ENCODE measurements at regions not wholly inside any gene's neighbourhood (a gene's known extent, or its start where the extent isn't known, plus 50 kb on each side); places are given as distances from the start of the nearest gene placed in this dataset.

DNA sequence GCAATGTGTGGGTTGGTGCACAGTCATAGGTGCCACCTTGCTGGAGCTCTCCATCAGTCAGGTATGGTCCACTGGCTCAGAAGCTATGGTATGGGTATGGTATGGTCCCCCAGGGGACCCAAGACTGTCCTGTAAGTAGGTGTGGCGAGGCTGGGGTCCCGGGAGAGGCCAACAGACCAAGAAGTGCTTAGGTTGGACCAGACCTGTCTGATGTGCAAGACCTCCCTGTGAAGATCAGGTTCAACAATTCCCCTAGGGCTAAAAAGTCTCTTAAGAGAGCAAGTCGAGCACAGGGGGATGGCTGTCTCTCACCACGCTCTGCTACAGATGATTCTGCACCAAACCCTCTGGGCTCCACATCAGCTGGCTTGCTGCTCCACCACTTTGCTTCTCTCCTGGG, 1145.0 kb downstream of the RPA4 start:
- TF ChIP-seq, protein P1, sequence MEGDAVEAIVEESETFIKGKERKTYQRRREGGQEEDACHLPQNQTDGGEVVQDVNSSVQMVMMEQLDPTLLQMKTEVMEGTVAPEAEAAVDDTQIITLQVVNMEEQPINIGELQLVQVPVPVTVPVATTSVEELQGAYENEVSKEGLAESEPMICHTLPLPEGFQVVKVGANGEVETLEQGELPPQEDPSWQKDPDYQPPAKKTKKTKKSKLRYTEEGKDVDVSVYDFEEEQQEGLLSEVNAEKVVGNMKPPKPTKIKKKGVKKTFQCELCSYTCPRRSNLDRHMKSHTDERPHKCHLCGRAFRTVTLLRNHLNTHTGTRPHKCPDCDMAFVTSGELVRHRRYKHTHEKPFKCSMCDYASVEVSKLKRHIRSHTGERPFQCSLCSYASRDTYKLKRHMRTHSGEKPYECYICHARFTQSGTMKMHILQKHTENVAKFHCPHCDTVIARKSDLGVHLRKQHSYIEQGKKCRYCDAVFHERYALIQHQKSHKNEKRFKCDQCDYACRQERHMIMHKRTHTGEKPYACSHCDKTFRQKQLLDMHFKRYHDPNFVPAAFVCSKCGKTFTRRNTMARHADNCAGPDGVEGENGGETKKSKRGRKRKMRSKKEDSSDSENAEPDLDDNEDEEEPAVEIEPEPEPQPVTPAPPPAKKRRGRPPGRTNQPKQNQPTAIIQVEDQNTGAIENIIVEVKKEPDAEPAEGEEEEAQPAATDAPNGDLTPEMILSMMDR (conservative IDR thresholded peaks at IDR 0.05 in 1 of 2, IDR thresholded peaks at IDR 0.05 in 1 of 2; ENCODE audit: low read depth in 1 of 2, low read length in 2 of 2), result no peak
- no peak for TF ChIP-seq EZH2 (IDR thresholded peaks at IDR 0.05; ENCODE audit: low read length, missing control alignments)
